Hepatocyte (in vitro differentiated cells): ENCODE measurements at regions not wholly inside any gene's neighbourhood (a gene's known extent, or its start where the extent isn't known, plus 50 kb on each side); places are given as distances from the start of the nearest gene placed in this dataset.

Experiments used
- CTCF ChIP-seq: fragments of 200-600 bp; sonication (generic); IDR thresholded peaks from 2 replicates; pipeline ENCODE4 v1.5.1; 2016; ENCODE audit warnings: antibody characterized with exemption, mild to moderate bottlenecking; ENCODE audit not compliant: poor library complexity
- EZH2phosphoT487 ChIP-seq: fragments of 200-600 bp; sonication (generic); IDR thresholded peaks from one replicate; pipeline ENCODE4 v1.6.1; 2018; ENCODE audit warnings: antibody characterized with exemption, mild to moderate bottlenecking, low read depth, moderate library complexity; ENCODE audit not compliant: unreplicated experiment, severe bottlenecking

- TF ChIP-seq CTCF (no peak), EZH2phosphoT487 (no peak)
These were observed 320.8 kb downstream of the PTPRC start for GRCh38 chr1:198959676-198960075.
